ENCODE measurements at regions not wholly inside any gene's neighbourhood (a gene's known extent, or its start where the extent isn't known, plus 50 kb on each side); places are given as distances from the start of the nearest gene placed in this dataset.

DNA sequence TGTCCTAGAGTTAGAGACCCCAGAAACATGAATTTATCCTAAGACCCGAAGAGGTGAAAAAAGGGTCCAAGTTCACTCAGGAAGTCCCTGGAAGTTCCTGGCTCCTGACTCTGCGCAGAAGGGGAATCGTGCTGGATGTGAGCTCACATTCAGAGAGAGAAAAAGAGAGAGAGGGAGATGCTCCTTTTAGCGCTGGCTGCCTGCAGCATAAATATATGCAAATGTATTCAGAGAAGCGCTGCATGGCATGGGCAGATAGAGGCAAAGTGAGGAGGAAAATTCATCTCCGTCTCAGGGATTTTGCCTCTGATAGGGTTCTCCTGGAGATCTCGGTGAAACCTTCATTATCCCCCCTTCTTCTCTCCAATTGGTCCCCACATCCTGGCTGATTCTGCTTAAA is 517.2 kb downstream of the MN1 start:
- no peaks in the 10 kb centered on the region for H3K36me3 ChIP-seq
- 92% methylated on average over 7 of the region's 7 CpGs for WGBS
- no peak for DNase-seq (ENCODE audit: low spot score in 2 of 2)
- no peak overlapping the region for H3K4me3 ChIP-seq
- no peaks in the 10 kb centered on the region for H3K9me3 ChIP-seq
- H3K27ac ChIP-seq, result no peak overlapping the region
- H3K27me3 ChIP-seq, result peaks cover 7% of the 10 kb centered on the region
- TF ChIP-seq POLR2AphosphoS5 (IDR thresholded peaks at IDR 0.05) (no peak), EP300 (IDR thresholded peaks at IDR 0.05) (no peak), POLR2A (IDR thresholded peaks at IDR 0.05) (no peak)
- TF ChIP-seq, protein P1, sequence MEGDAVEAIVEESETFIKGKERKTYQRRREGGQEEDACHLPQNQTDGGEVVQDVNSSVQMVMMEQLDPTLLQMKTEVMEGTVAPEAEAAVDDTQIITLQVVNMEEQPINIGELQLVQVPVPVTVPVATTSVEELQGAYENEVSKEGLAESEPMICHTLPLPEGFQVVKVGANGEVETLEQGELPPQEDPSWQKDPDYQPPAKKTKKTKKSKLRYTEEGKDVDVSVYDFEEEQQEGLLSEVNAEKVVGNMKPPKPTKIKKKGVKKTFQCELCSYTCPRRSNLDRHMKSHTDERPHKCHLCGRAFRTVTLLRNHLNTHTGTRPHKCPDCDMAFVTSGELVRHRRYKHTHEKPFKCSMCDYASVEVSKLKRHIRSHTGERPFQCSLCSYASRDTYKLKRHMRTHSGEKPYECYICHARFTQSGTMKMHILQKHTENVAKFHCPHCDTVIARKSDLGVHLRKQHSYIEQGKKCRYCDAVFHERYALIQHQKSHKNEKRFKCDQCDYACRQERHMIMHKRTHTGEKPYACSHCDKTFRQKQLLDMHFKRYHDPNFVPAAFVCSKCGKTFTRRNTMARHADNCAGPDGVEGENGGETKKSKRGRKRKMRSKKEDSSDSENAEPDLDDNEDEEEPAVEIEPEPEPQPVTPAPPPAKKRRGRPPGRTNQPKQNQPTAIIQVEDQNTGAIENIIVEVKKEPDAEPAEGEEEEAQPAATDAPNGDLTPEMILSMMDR (IDR thresholded peaks at IDR 0.05), result no peak
- no peaks in the 10 kb centered on the region for H3K4me1 ChIP-seq

DNA sequence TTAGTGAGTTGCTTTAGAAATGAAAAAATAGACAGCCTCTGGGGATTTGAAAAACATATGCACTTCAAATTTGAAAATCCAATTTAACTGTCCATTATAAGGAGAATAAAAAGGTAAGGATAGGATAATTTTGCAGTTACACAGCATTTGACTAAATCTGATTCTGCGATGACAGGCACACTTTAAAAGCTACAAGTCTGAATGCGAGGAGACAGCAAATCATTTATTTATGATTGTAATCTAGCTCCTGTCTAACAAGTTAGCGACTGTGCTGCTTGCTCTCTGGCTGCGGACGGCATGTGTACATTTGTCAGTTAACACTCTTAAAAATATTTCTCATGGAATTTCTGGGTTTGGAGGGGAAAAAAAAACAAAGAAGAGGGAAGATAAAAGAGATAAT is 514.8 kb downstream of the MN1 start:
- Histone ChIP-seq H3K27me3 (peaks cover 7% of the 10 kb centered on the region), H3K27ac (no peak overlapping the region), H3K4me3 (no peak overlapping the region), H3K4me1 (no peaks in the 10 kb centered on the region), H3K9me3 (no peaks in the 10 kb centered on the region), H3K36me3 (no peaks in the 10 kb centered on the region)
- 57% methylated on average over 5 of the region's 5 CpGs for WGBS
- TF ChIP-seq POLR2AphosphoS5 (IDR thresholded peaks at IDR 0.05), result no peak
- no peak for TF ChIP-seq EP300 (IDR thresholded peaks at IDR 0.05)
- no peak for TF ChIP-seq POLR2A (IDR thresholded peaks at IDR 0.05)
- TF ChIP-seq, protein P1 (IDR thresholded peaks at IDR 0.05), result no peak
- no peak for DNase-seq (ENCODE audit: low spot score in 2 of 2)

DNA sequence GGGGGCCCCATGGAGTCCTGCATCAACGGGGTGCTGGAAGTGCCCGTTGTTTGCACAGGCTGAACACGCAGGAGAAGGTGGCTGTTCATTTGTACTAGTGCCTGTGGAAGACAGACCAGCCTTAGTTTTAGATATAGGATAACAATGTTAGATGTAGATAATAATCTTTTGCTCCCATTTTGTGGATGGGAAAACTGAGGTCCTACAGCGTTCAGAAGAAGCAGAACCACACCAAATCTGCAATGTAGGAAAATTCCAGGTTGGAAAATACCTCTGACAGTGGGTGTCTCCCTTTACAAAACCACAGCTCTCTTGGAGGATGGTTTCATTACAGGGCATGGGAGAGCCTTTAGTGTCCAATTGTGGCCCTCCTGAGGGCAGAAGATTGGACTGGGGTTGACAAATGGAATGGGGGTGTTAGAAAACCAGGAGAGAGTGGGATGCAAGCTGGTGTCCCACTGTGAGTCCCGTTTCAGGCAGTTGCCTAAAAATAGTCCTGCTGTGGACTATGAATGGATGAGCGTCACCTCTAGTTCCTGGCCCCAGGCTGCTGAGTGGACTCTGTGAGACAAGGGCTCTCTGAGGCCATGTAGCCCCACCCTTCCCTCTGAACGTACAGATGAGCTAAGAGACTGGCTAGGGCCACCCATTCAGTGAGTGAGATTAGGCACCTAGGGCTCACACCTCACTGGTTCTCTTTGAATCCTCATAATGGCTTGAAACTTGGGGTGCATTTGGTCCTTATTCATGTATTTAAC is 508.8 kb downstream of the MN1 start:
- Histone ChIP-seq H3K27ac (no peak overlapping the region), H3K4me3 (no peak overlapping the region), H3K36me3 (no peaks in the 10 kb centered on the region), H3K4me1 (no peaks in the 10 kb centered on the region), H3K27me3 (peaks cover 33% of the 10 kb centered on the region), H3K9me3 (no peaks in the 10 kb centered on the region)
- no peak for DNase-seq (ENCODE audit: low spot score in 2 of 2)
- 85% methylated on average over 5 of the region's 7 CpGs for WGBS
- TF ChIP-seq EP300 (IDR thresholded peaks at IDR 0.05) (no peak), POLR2AphosphoS5 (IDR thresholded peaks at IDR 0.05) (no peak), POLR2A (IDR thresholded peaks at IDR 0.05) (no peak)
- TF ChIP-seq, protein P1 (IDR thresholded peaks at IDR 0.05), result no peak

DNA sequence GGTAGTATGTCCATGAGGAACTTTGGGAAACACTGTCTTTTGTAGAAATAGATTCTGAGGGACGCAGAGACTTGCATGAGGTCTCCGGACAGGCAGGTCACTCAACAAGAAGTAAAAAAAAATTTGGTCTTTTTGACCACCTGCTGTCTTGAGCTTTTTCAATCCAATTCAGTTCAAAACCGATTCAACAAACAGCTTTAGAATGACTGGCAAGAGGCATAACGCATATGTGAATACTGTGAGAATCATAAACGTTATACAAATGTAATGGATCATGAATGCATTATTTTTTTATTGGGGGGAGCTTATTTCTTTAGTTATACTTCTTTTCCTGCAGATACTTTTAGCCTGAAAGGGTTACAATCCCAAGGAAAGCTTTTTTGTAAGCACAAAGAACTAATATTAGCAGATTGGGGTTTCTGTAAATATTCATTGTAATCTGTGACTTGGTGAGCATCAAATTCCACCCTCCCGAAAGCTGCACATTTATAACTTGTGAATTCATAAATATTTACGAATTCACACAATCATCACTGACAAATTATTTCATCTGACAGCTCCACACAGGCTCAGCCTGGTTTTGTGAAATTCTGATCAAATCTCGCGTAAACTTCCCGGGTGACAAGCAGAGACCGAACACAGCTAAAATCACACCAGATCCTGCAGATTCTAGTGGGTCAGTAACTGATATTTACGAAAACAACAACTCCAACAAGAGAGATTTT is 507.7 kb downstream of the MN1 start:
- H3K4me3 ChIP-seq, result no peak overlapping the region

DNA sequence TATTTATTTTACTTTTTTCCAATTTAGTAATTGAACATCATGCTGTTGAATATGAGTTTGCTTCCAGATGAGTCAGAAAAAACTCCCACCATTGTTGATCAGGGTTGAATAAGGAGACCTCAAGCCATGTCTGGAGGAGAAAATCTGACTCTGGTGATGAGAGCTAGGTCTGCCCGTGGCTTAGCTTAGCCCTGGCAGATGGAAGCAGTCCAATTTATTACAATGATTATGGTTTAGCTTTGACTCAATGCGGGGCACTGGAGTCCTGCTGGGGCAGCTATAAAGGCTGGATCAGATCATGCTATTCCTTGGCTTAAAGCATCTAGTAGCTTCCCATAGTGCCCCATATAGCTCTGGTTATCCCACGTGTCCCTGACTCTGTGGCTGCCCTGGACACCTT is 506.5 kb downstream of the MN1 start:
- WGBS, result 66% methylated on average over 3 of the region's 3 CpGs
- Histone ChIP-seq H3K27ac (no peak overlapping the region), H3K9me3 (no peaks in the 10 kb centered on the region), H3K27me3 (peaks cover 48% of the 10 kb centered on the region), H3K4me1 (peaks cover 5% of the 10 kb centered on the region), H3K4me3 (no peak overlapping the region), H3K36me3 (no peaks in the 10 kb centered on the region)
- no peak for DNase-seq (ENCODE audit: low spot score in 2 of 2)
- TF ChIP-seq, protein P1 (IDR thresholded peaks at IDR 0.05), result no peak

More for the DNA sequence above, 507.7 kb downstream of the MN1 start:
- DNase-seq (ENCODE audit: low spot score in 2 of 2), result no peak
- no peak overlapping the region for H3K27ac ChIP-seq
- WGBS, result 93% methylated on average over 12 of the region's 12 CpGs
- no peaks in the 10 kb centered on the region for H3K4me1 ChIP-seq
- no peak for TF ChIP-seq POLR2AphosphoS5 (IDR thresholded peaks at IDR 0.05)
- no peak for TF ChIP-seq POLR2A (IDR thresholded peaks at IDR 0.05)
- no peak for TF ChIP-seq EP300 (IDR thresholded peaks at IDR 0.05)
- TF ChIP-seq, protein P1 (IDR thresholded peaks at IDR 0.05), result no peak
- no peaks in the 10 kb centered on the region for H3K36me3 ChIP-seq
- H3K27me3 ChIP-seq, result peaks cover 38% of the 10 kb centered on the region
- H3K9me3 ChIP-seq, result no peaks in the 10 kb centered on the region

All from suprapubic skin (tissue), 4 donors.